Right renal pelvis (tissue), 4 donors: ENCODE measurements at regions not wholly inside any gene's neighbourhood (a gene's known extent, or its start where the extent isn't known, plus 50 kb on each side); places are given as distances from the start of the nearest gene placed in this dataset.

Experiments
- DNase-seq, 4 donors: peaks; one replicate each; pipeline ENCODE4 v3.0.0-alpha.2; 2013; ENCODE audit warnings: low read depth in 4 of 4, low spot score in 3 of 4, missing footprints in 1 of 4

DNA sequence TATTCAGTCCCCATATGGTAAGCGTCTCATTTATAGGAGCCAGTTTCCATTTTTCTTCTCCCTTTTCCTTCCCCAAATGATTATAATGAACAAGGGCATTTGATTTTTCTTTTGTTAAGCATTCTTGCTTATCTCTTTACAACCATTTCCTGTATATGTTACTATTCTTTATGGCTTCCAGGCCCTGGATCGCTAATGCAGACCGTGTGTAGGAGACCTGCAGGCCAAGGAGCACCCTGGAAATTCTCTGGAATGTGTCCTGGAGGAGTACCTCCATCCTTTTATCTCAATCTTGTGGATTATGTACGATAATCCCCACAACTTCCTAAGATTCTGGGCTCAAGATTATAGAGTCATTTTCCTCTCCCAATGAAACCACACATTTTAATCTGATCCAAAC is 439.6 kb upstream of the MMADHC start:
- DNase-seq = no peak

DNA sequence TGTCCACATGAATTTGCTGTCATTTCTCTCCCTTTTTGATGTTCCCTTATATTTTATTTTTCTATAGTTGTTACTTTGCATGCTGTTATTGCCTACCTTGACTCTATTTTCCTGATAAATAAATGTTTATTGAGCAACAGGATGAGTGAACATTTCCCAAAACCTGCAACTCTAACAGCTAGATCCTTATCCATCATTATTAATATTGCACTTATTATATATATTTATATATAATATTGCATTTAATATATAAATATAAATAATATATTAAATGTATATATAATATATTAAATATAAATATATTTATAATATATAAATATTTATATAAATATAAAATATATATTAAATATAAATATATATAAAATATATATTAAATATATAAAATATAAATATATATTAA is 436.1 kb upstream of the MMADHC start:
- no peak for DNase-seq

DNA sequence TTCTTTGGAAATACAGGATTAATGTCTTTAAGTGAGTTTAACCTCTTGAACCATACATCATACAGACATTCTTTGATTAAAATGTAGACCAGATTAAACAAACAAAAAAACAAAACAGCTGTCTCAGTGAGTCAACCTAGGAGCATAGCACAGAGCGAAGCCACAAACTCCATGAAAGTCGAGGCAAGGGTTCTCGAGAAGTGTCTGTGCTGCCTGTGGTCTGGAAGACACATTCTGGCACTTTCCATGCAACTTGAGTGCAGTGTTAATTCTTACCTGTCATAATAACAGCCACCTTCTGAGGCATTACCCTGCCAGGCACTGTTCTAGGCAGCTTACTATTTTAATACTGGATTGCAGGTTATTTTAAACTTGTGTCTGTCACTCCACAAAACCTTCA is 435.5 kb upstream of the MMADHC start:
- no peak for DNase-seq

DNA sequence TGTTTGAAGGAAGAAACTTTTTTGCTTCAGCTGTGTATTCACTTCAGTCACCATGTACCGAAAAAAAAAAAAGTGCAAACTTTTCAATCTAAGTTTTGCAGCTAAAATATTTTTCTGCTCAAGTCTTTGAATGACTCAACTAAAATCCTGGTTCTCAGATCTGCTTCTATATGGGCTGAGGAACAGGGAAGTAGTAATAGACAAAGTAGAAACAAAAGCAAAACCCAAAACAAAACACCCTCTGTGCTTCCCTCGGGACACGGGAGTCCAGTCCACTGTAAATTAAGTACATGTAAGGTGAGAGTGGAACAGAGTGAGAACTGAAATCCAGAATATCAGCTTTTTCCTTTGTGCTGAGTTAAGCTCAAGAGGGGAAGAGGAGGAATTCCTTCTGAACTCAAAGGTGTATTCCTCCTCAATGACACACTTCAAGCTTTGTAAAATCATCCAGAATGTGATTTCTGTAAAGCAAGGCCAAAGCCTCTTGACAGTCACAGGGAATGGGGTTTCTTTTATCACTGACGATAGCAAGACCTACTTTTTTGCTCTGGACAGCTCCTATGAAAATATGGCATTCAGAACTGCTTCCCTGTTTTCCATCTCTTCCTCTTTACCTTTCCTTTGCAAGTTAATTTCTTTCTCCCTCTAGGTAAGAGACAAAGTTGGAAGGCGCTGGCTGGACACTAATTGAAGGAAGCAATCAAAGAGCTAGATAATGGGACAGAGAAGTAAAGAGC is 433.5 kb upstream of the MMADHC start:
- DNase-seq = no peak

DNA sequence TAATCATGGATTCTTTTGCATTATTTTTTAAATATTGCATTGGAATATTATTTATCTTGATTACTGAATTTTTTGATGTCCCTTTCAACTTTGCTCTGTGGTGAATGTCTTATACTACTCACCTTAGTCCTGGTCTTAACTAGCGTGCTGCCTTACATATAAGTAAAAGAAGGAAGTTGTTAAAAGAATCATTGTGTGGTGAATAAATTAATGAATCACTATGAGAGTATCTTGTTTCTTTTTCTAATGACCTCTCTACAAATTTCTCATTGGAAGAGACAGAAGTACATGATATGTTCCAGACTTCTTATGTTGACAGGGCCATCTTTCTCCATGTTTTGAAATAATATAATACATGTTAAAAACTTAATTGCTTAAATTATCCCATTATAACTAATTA is 432.6 kb upstream of the MMADHC start:
- DNase-seq = no peak

DNA sequence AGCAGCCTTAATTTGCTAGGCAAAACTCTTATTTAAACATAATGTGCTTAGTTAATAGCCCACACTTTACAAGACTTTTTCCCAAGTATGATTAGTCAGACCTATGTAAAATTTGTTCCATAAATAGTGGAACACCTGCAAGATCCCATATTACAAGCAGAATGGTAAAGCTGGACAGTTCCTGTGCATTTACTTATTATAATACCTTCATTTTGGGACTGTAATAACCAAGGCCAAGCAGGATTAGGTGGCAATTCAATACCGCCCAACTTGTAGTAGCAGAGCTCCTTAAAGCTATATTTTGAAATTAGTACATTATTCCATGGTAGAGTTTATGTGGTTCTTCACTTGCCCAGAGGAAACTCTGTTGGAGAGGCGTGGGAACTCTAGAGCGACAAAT is 431.5 kb upstream of the MMADHC start:
- DNase-seq = no peak

DNA sequence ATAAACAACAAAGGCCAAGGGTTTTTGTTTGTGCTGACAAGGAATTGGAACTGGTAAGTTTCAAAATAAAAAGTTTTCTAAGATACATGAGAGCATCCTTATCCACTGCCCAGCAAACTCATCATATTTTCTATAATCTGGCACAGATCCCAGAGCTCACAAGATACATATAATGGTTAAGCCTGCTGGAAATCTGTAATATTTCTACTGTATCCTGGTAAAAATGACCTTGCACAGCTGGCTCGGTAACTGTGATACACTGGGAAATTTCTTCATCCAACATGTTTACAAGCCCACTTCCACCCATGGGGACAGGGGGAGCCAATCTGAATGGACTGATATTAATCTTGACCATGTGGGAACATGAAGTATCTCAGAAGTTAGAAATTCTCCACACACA is 425.4 kb upstream of the MMADHC start:
- no peak for DNase-seq

DNA sequence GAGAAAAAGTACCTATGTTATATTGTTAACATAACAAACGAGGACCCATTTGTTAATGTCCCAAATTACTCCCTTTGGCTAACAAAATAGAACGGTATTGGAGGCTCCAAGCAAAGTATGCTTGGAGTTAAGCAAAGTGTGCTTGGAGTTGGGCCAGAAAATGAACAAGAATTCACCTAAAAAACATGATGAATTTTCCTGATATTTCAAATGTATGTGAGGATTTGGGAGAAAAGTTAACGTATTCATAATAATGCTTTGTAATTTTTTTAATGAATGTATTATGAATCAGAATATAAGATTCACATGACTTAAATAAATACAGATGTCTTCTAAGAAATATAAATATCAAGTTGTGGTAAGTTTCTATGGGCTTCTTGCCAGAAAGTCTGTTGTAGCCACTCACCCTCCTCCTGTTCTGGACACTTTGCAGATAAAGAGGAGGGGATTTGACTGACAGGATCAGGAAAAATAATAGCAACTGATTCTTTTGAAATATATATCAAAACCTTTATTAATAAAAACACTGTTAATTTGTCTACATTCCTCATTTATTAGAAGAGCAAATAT is 423.7 kb upstream of the MMADHC start:
- no peak for DNase-seq

DNA sequence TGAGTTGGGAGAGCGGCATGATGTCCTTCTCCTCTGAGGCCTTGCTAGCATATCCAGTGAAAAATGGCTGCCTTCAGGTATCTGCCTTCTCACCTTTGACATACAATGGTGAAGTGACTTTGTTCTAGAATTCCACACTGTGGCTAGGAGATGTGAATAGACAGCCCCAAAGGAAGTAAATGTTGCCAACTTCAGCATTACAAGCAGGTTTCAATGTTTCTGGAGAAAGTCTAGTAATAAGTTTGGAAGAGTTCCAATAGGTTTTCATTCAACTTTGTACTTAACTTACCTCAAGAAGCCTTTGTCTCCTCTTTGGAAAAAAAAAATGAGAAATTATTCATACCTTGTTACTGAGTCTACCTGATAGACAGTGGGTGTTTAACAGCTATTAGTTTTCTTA is 421.3 kb upstream of the MMADHC start:
- no peak for DNase-seq

DNA sequence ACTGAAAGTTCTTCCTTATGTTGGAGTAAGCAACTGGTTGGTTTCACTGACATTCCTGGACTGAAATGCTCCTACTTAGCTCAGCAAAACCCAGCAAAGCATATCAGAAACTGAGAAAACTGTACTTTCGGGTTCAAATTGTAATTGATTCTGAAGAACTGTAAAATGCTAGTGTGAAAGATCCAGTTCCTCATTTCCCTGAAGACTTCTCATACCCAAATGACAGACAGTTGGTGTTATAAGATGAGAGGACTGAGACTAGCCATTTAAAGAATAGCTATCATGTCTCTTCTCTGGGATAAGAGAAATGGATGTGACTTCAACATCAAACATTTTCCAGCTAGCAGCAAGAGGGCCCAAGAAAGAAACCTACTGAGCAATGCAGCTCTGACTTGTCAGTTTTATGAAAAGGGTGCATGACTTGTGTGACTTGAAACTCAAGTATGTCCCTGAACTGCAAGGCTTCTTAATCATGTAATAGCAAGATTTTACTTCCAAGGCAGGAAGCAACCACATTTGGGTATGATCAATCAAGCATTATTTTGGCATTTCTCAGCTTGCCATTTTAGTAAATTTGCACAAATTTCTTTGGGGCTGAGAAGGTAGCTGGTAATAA is 420.3 kb upstream of the MMADHC start:
- DNase-seq = no peak

DNA sequence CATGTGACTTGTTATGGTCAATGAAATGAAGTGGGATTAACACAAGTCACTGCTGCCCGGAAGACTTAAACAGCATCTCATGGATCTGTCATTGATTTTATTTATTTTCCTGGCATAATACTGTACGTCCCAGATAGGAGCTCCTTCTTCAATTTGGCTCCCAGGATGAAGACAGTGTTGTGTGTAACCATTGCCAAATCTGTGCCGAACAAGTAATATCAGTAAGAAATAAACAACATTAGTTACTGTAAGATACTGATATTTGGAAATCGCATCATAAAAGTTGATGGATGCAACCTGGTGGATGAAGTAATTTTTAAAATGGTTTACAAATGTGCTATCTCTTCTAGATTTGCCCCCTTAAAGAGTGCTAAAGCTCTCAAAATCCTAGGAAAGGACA is 419.0 kb upstream of the MMADHC start:
- no peak for DNase-seq

DNA sequence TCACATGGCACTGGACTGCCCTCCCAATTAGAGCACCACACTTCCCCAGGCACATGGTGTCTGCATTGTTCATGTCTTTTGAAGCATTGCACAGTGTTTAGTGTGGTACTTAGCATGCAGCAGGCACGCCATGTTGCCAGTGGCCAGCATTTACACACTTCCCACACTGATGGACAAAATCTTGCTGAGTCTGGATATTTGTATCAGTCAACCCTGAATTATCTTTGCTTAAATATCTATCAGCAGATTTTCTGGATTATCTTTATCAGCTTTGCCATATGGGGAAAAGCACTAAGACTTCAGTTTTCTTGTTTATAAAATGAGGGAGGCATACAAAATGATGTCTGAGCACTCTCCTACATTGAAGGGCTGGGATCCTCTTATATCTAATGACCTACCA is 416.0 kb upstream of the MMADHC start:
- no peak for DNase-seq

DNA sequence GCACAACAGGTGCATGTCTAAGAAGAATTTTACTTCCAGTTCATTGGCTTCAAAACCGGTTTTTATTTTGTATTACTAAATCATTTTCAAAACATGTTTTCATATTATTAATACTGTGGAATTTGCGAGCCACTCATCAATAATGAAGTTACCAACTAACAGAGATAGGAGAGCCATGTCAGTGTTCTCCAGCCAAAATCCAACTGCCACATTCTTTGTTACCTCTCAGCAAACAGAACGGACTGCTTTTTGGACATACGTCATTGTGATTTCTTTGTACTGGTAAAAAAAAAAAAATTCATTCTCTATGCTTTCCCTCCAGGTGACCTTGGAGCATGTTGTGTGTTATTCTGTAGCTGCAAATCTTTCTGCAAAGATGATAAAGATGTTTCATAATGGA is 414.2 kb upstream of the MMADHC start:
- DNase-seq = no peak

DNA sequence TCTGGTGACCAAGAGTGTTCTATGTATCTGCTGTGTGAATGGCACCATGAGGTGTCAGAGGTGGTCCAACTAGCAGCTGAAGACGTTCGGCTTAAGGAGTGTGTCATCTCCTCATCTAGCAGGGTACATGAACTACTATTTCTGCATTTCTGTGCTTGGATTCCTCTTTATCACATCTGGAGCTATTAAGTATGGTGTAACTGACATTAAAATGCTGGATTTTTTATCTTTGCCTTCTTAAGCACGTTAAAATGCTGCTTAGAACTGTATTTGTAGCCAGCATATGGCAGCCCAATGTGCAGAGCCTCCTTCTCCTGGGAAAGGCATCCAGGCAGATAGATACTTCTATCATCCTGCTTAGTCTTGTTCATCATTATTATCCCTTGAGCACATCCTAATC is 409.3 kb upstream of the MMADHC start:
- DNase-seq = no peak

DNA sequence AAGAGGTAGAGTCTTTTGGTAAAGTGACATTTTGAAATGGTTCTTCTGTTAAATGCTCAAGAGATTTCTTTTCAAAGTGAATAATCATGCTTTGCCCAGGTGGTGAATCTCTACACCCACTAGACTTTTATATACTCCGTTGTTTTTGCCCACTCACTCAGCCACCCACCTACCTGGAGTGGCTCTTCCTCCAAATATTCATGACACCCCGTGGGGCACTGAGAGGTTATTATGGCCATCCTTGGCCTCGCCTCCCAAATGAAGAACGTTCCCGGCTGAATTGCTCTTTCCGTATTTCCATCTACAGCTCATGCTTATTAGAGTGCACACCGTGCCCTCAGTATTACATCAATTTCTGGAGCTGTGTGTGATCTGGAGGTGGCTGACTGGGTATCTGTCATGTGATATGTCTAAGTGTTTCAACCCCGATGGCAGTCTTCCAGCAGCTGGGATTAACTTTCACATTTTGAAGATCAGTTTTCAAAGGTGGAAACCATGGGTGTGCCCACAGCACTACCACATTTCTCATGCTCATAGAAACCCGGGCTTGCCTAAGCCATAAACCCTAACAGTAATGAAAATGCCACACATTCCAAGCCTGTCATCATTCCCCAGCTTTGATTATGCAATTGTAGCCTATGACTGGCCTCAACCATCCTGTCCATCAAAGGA is 406.6 kb upstream of the MMADHC start:
- DNase-seq = no peak

DNA sequence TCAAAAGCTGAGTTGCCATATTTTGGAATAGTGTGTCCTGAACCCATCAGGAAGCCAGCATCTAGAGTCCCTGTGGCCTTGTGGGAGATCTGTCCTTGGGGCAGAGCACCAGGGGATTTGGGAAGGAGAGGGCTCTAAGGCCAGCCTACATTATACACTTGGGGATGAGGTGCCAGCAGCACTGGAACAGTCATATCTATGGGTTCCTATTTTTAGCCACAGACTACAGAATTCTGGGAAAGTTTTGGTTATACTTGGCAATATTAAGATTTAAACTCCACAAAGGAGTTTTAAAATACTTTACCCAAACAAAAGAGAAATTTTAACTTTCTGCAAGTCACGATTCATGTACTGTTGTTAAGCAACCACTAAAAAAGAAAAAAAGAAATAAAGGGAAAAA is 405.7 kb upstream of the MMADHC start:
- DNase-seq = no peak

DNA sequence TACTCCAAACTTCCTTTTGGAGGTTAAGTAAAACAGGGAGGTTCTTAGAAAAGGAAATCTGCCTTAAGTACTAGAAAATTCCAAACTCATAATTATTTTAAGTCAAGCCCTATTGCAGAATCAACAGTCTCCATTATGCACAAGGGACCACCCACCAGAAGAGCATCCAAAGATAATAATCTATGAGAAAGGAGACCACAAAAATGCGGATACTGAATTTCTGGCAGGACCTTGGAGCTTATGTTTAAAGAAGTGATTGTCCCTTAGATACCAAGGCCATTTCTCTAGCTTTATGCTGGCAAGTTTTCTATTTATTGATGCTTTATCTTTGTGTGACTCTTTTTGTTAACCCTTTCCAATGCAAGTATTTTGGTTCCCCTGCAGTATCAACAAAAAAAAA is 404.0 kb upstream of the MMADHC start:
- no peak for DNase-seq

DNA sequence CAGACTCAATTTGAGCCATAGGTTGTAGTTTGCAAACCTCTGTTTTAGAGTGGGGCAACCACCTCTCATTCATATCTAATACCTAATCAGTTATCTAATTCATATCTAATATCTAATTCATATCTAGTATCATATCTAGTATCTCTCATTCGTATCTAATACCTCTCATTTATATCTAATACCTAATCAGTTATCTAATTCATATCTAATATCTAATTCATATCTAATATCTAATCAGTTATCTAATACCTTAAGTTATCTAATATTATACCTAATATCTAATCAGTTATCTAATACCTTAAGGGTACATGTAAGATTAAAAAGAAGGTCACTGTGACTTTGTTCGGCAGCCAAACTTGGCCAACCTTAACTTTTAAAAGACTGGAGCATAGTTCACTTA is 403.4 kb upstream of the MMADHC start:
- DNase-seq = no peak

DNA sequence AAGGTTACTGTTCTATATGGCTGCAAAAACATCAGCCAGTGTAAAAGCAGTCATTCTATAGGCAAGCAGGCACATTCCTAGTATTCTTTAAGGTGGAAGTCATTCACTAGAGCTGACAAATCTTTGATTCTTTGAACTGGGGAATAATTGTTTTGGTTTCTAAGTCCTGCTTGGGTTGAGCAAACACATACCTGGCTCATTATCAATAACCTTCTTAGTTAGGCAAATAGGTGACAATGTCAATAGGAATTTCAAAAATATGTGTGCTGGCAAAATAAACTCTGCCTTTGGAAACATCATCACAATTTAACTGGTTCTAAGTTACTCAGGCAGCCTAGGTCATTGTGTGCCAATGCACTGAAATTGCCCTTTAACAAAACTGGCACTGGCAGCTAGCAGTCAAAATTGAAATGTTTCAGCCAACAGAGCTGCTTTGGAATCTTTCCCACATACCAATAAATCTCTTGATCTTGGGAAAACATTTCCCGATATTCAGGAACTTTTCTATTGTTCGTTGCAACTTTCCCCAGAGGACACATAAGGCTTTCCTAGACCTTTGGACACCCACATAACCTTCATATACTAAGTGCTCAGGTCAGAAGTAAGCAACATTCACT is 402.0 kb upstream of the MMADHC start:
- DNase-seq = no peak

DNA sequence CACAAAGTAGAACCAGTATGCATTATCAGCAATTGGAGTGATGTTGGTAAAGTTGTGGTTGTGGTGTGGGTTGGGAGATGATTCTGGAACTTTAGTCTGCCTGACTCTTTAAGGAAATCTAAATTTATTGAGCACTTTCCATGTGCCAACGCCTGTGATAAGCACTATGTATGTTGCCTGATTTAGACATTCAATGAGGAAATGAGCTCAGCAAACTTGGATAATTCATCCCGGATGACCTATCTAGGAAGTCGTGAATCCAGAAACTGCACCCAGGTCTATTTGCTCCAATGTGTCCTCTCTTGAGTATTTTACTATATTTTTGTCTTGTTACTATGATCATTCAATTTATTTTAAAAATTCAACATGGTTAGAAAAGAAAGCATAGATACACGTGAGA is 400.8 kb upstream of the MMADHC start:
- no peak for DNase-seq

DNA sequence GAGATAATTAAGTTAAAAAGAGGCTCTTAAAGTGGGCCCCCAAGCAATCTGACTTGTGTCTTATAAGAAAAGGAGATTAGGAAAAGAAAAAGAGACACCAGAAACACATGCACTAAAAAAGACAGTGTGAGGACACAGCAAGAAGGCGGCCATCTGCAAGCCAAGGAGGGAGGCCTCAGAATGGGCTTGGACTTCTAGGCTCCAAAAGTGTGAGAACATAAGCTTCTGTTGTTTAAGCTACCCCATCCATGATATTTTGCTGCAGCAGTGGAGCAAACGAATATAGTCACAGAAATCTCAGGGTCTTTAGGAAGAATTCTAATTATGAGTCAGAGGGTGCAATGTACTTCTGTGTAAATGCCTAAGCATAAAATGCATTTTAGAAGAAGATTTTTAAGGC is 399.3 kb upstream of the MMADHC start:
- no peak for DNase-seq

DNA sequence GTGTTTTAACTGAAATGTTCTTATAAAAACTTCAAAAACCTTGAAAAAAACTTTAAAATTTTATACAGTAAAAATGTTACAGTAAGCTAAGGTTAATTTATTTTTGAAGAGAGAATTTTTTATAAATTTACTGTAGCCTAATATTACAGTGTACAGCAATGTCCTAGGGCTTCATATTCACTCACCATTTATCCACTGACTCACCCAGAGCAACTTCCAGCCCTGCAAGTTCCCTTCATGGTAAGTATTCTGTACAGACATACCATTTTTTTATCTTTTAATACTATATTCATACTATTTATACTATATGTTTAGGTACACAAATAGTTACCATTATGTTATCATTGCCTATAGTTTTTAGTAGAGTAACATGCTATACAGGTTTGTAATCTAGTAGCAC is 396.7 kb upstream of the MMADHC start:
- DNase-seq = no peak
